ENCODE measurements at regions not wholly inside any gene's neighbourhood (a gene's known extent, or its start where the extent isn't known, plus 50 kb on each side); places are given as distances from the start of the nearest gene placed in this dataset.

GRCh38 chr11:116540645-116541304 lies 232.0 kb downstream of the BUD13 start:
- H2AFZ ChIP-seq (ENCODE audit: low read length), result no peak overlapping the region
- no peak overlapping the region for H3K4me3 ChIP-seq (replicated peaks in 1 of 3; ENCODE audit: insufficient read depth in 1 of 3, low read depth in 2 of 3, low read length in 3 of 3)
- H3K9ac ChIP-seq (ENCODE audit: insufficient read depth, low read depth, low read length), result no peak overlapping the region
- H3K27ac ChIP-seq (ENCODE audit: extremely low read length, insufficient read depth, low read length), result no peak overlapping the region
- WGBS (ENCODE audit: low lambda C conversion rate), result 39% methylated on average over 3 of the region's 4 CpGs
- TF ChIP-seq ZSCAN21 (CRISPR knock-in tag; IDR thresholded peaks at IDR 0.05; ENCODE audit: borderline replicate concordance), result no peak
- no peak for TF ChIP-seq REST (IDR thresholded peaks at IDR 0.05; ENCODE audit: borderline replicate concordance in 1 of 2, low read depth in 1 of 2, low read length in 2 of 2)
- no peaks in the 10 kb centered on the region for H3K36me3 ChIP-seq (replicated peaks in 1 of 2; ENCODE audit: control insufficient read depth in 1 of 2, insufficient read depth in 2 of 2, low read length in 2 of 2)
- peaks cover 8% of the 10 kb centered on the region; the same call in 1 of the 2 replicates for H3K4me1 ChIP-seq (ENCODE audit: insufficient read depth, low read length)
- H3K4me2 ChIP-seq (ENCODE audit: low read depth, low read length), result no peak overlapping the region
- FAIRE-seq, result no peak
- no peak for DNase-seq (ENCODE audit: low spot score)
- H4K20me1 ChIP-seq (ENCODE audit: insufficient read depth, low read length), result no peaks in the 10 kb centered on the region
- 0 out of 5 replicates have a peak, but pooled peaks cover 0 to 3% of the 10 kb centered on the region in 2 experiments for H3K27me3 ChIP-seq (ENCODE audit: control insufficient read depth in 1 of 2, insufficient read depth in 2 of 2, low read length in 2 of 2)
- no TSS peak for BruUV-seq (replicated peaks)
- in situ Hi-C loops (cut with HindIII; ENCODE audit: extremely low pct_ligation_motif_present, low pct_unique_long_range_greater_than_20kb) (no loop called here), intact Hi-C loops (cut with micrococcal nuclease; ENCODE audit: unreplicated experiment) (no loop called here)
- no peak for ATAC-seq
- no peaks in the 10 kb centered on the region for H3K79me2 ChIP-seq (ENCODE audit: insufficient read depth, low read length)
- ChIA-PET POLR2A (no interaction called here), CTCF (ENCODE audit: low intra/inter-chr PET ratio, low total read pairs) (no interaction called here)
- H3K9me3 ChIP-seq (ENCODE audit: low read length), result no peaks in the 10 kb centered on the region

- no peak overlapping the region for H3K27ac ChIP-seq (ENCODE audit: extremely low read length, insufficient read depth, low read length)
- ChIA-PET CTCF (ENCODE audit: low intra/inter-chr PET ratio, low total read pairs) (no interaction called here), POLR2A (no interaction called here)
- H2AFZ ChIP-seq (ENCODE audit: low read length), result no peak overlapping the region
- ATAC-seq (no peak), DNase-seq (ENCODE audit: low spot score) (no peak), FAIRE-seq (no peak)
- BruUV-seq (replicated peaks), result no TSS peak
- intact Hi-C loops (cut with micrococcal nuclease; ENCODE audit: unreplicated experiment) (no loop called here), in situ Hi-C loops (cut with HindIII; ENCODE audit: extremely low pct_ligation_motif_present, low pct_unique_long_range_greater_than_20kb) (no loop called here)
- no peak overlapping the region for H3K4me3 ChIP-seq (replicated peaks in 1 of 3; ENCODE audit: insufficient read depth in 1 of 3, low read depth in 2 of 3, low read length in 3 of 3)
- H3K79me2 ChIP-seq (ENCODE audit: insufficient read depth, low read length), result no peaks in the 10 kb centered on the region
- H3K27me3 ChIP-seq (ENCODE audit: control insufficient read depth in 1 of 2, insufficient read depth in 2 of 2, low read length in 2 of 2), result peaks cover 0 to 3% of the 10 kb centered on the region in 2 experiments; a peak in 1 of 5 replicates
- H3K4me1 ChIP-seq (ENCODE audit: insufficient read depth, low read length), result peaks cover 8% of the 10 kb centered on the region; the same call in 1 of the 2 replicates
- H3K9me3 ChIP-seq (ENCODE audit: low read length), result no peaks in the 10 kb centered on the region
- TF ChIP-seq MAFG (CRISPR knock-in tag; IDR thresholded peaks at IDR 0.05), result no peak
- TF ChIP-seq KDM6A (CRISPR knock-in tag; IDR thresholded peaks at IDR 0.05; ENCODE audit: low read depth), result no peak
- TF ChIP-seq DNMT3B (CRISPR knock-in tag; conservative IDR thresholded peaks at IDR 0.05), result no peak
- TF ChIP-seq HES4 (CRISPR knock-in tag; IDR thresholded peaks at IDR 0.05; ENCODE audit: borderline replicate concordance), result no peak
- no peak for TF ChIP-seq ZFP36 (IDR thresholded peaks at IDR 0.05; ENCODE audit: borderline replicate concordance, low read depth, low read length, partially characterized antibody)
- 43% methylated on average over 2 of the region's 2 CpGs for WGBS (ENCODE audit: low lambda C conversion rate)
- no peaks in the 10 kb centered on the region for H4K20me1 ChIP-seq (ENCODE audit: insufficient read depth, low read length)
- no peaks in the 10 kb centered on the region for H3K36me3 ChIP-seq (replicated peaks in 1 of 2; ENCODE audit: control insufficient read depth in 1 of 2, insufficient read depth in 2 of 2, low read length in 2 of 2)
- no peak overlapping the region for H3K4me2 ChIP-seq (ENCODE audit: low read depth, low read length)
- no peak overlapping the region for H3K9ac ChIP-seq (ENCODE audit: insufficient read depth, low read depth, low read length)
These were observed 232.9 kb downstream of the BUD13 start for GRCh38 chr11:116539836-116540418.

Measured in HepG2 (cell line).